RWPE2 (cell line): ENCODE measurements at regions not wholly inside any gene's neighbourhood (a gene's known extent, or its start where the extent isn't known, plus 50 kb on each side); places are given as distances from the start of the nearest gene placed in this dataset.

Experiments
- ATAC-seq: fragments of 200-7000 bp; cut with Tn5 transposase; 3 replicates; pipeline ENCODE4 v1.9.1; 2021; ENCODE audit warnings: low read depth
- DNase-seq: peaks from one replicate; pipeline ENCODE4 v3.0.0-alpha.2; 2020; ENCODE audit warnings: low spot score
- H3K27ac ChIP-seq: fragments of 450-650 bp; 2 replicates; pipeline ENCODE4 v1.5.1; 2017; ENCODE audit warnings: mild to moderate bottlenecking; ENCODE audit not compliant: poor library complexity, severe bottlenecking
- H3K27me3 ChIP-seq: fragments of 250-450 bp; sonication (Bioruptor Pico); 2 replicates; pipeline ENCODE4 v1.5.1; 2021; ENCODE audit warnings: mild to moderate bottlenecking, moderate library complexity; ENCODE audit not compliant: insufficient read depth, poor library complexity, severe bottlenecking
- H3K36me3 ChIP-seq: fragments of 250-450 bp; sonication (Bioruptor Pico); 2 replicates; pipeline ENCODE4 v1.5.1; 2020; ENCODE audit warnings: low read depth, mild to moderate bottlenecking, moderate library complexity
- H3K4me1 ChIP-seq: fragments of 250-450 bp; sonication (Bioruptor Pico); 2 replicates; pipeline ENCODE4 v1.5.1; 2021; ENCODE audit warnings: mild to moderate bottlenecking, moderate library complexity; ENCODE audit not compliant: insufficient read depth, poor library complexity, severe bottlenecking
- H3K4me3 ChIP-seq: fragments of 250-450 bp; sonication (Bioruptor Pico); 2 replicates; pipeline ENCODE4 v1.5.1; 2021; ENCODE audit warnings: mild to moderate bottlenecking, moderate library complexity; ENCODE audit not compliant: severe bottlenecking
- H3K9me3 ChIP-seq: fragments of 250-450 bp; sonication (Bioruptor Pico); 2 replicates; pipeline ENCODE4 v1.5.1; 2021; ENCODE audit warnings: mild to moderate bottlenecking, moderate library complexity; ENCODE audit not compliant: severe bottlenecking
- CTCF ChIP-seq: fragments of 450-650 bp; IDR thresholded peaks from one replicate; pipeline ENCODE4 v1.5.1; 2017; ENCODE audit warnings: mild to moderate bottlenecking, moderate library complexity; ENCODE audit not compliant: poor library complexity, severe bottlenecking

- ATAC-seq = no peak
- DNase-seq = no peak
- Histone ChIP-seq H3K36me3 (no peaks in the 10 kb centered on the region), H3K4me1 (peaks cover 5% of the 10 kb centered on the region), H3K27me3 (no peaks in the 10 kb centered on the region), H3K9me3 (no peaks in the 10 kb centered on the region), H3K4me3 (no peak overlapping the region), H3K27ac (no peak overlapping the region)
- TF ChIP-seq CTCF = no peak
Measured at GRCh38 chr21:35906586-35906985, 153.7 kb downstream of the SETD4 start.

- Histone ChIP-seq H3K36me3 (no peaks in the 10 kb centered on the region), H3K4me3 (no peak overlapping the region), H3K9me3 (no peaks in the 10 kb centered on the region), H3K27ac (no peak overlapping the region), H3K27me3 (peaks cover 2% of the 10 kb centered on the region), H3K4me1 (peaks cover 5% of the 10 kb centered on the region)
- no peak for ATAC-seq
- no peak for DNase-seq
- no peak for TF ChIP-seq CTCF
Measured at GRCh38 chr21:35905963-35906345, 154.4 kb downstream of the SETD4 start.

- H3K27ac ChIP-seq = no peak overlapping the region
- H3K4me1 ChIP-seq = peaks cover 5% of the 10 kb centered on the region
- no peak for ATAC-seq
- TF ChIP-seq CTCF = no peak
- no peak for DNase-seq
- no peaks in the 10 kb centered on the region for H3K9me3 ChIP-seq
- H3K27me3 ChIP-seq = peaks cover 2% of the 10 kb centered on the region
- no peak overlapping the region for H3K4me3 ChIP-seq
- no peaks in the 10 kb centered on the region for H3K36me3 ChIP-seq
Measured at GRCh38 chr21:35905096-35905962, 155.0 kb downstream of the SETD4 start.

- Histone ChIP-seq H3K9me3 (no peaks in the 10 kb centered on the region), H3K4me1 (no peaks in the 10 kb centered on the region), H3K4me3 (no peak overlapping the region), H3K36me3 (no peaks in the 10 kb centered on the region), H3K27ac (no peak overlapping the region), H3K27me3 (peaks cover 2% of the 10 kb centered on the region)
- ATAC-seq = no peak
- no peak for TF ChIP-seq CTCF
- no peak for DNase-seq
Measured at GRCh38 chr21:35900539-35900938, 159.8 kb downstream of the SETD4 start.

- DNase-seq (no peak), ATAC-seq (no peak)
- Histone ChIP-seq H3K4me1 (no peaks in the 10 kb centered on the region), H3K9me3 (no peaks in the 10 kb centered on the region), H3K4me3 (no peak overlapping the region), H3K27ac (no peak overlapping the region), H3K36me3 (no peaks in the 10 kb centered on the region), H3K27me3 (no peaks in the 10 kb centered on the region)
- no peak for TF ChIP-seq CTCF
Measured at GRCh38 chr21:35896060-35896459, 164.3 kb downstream of the SETD4 start.
